HG03139 (cell line): ENCODE measurements at regions not wholly inside any gene's neighbourhood (a gene's known extent, or its start where the extent isn't known, plus 50 kb on each side); places are given as distances from the start of the nearest gene placed in this dataset.

ENCODE experiments used
- ATAC-seq: cut with Tn5 transposase; IDR thresholded peaks from one replicate; pipeline ENCODE4 v1.9.1; 2021; ENCODE audit not compliant: unreplicated experiment

DNA sequence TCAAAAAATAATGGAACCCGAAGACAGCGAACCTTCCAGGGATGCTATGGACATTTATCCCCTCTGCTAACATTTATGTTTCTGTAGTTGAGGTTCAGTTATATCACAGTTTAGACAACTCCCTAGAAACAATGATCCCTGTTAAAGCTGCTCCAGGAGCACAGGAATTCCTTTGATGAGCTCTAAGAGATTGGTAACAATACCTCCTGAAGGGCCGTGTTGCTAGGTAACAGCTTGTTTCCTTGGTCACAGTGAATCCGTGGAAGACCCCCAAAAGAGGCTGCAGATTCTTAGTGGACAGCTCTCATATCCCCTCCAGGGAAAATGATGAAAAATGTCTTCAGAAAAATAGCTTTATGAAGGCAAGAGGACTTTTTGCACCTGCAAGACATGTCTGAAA, 160.2 kb downstream of the SERPINI1 start:
- ATAC-seq = no peak

DNA sequence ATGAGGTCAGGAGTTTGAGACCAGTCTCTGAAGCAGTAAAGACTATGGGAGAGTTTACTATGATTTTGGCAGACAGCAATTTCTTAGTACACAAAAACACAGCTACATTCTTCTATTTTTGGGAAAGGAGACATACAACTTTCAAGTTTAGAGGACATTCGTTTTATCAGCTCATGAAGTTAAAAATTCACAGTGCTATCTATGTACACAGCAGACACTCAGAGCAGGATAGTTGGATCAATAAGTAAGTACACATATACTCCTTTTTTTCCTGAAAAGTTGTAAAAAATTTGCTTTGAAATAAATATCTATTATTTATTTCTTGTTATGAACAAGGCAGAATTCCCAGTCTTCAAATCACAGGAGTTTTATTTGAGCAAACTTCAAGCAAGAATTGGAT, 159.7 kb downstream of the SERPINI1 start:
- ATAC-seq = no peak

DNA sequence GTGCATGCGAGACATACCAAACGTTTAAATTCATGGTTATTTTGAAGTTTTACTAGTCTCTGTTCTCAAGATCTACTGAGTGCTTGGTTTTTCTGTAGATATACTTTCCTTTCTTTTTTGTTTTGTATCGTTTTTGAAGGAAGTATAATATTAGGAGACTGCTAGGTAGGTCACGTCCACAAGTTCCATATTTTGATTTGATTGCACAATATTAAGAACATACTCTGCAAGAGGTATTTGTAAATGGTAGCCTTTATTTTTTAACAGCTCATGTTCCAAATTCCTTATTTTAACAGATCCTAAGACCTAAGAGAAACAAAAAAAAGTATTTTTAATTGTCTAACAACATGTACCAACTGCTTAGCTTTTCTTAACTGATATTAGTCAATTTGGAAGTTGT, 156.7 kb downstream of the SERPINI1 start:
- ATAC-seq = no peak

DNA sequence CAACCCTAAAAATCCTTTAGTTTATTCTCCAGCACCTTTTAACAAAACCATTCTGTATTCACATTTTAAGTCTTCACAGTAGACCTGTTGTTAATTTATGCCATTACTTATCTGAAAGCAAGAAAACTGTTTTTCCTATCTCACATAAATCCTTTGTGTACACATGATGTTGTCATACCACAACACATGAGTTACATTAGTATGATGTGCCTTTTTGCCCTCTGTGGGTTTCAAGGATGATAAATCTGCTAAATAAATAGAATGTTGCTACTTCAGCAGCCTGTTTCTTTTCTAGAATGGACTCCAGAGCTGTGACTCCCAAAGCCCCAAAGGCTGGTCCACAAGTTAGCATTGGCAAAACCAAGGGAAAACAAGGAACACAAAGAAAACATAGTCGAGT, 151.6 kb downstream of the SERPINI1 start:
- no peak for ATAC-seq

DNA sequence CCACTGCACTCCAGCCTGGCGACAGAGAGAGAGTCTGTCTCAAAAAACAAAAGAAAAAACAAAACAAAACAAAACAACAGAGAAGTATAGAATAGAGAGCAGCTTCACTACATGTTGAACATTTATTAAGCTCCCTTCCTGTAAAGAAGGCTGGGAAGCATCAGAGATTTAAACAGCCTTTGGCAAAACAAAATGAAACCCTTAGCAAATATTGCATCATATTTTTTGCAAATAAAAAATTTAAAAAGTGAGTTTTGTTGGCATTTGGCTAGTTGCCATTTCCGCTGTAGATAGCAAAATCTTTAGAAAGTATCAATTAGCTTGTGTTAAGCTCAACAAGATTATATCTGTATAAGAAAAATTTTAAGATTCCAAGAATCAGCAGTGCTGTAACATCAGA, 151.2 kb downstream of the SERPINI1 start:
- ATAC-seq = no peak

- no peak for ATAC-seq
Measured at GRCh38 chr3:167885277-167885676, 149.8 kb downstream of the SERPINI1 start.

DNA sequence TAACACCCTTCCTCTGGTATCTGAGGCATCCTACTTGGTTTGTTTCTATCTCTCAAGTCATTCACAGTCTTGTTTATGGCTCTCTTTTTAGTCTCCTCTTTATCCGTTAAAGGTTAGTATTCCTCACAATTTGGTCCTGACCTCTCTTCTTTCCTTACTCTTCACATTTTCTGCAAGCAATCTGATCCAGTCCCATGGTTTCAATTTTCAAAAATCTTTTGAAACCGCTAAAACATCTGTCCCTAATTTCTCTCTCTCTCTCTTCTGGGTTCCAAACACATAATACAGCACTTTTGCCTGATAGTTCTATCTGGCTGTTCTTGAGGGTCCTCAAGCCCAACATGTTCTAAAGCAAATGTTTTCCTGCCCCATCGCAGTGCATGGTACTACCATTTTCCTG, 149.0 kb downstream of the SERPINI1 start:
- no peak for ATAC-seq

GRCh38 chr3:167883452-167883851, 147.9 kb downstream of the SERPINI1 start:
- no peak for ATAC-seq

DNA sequence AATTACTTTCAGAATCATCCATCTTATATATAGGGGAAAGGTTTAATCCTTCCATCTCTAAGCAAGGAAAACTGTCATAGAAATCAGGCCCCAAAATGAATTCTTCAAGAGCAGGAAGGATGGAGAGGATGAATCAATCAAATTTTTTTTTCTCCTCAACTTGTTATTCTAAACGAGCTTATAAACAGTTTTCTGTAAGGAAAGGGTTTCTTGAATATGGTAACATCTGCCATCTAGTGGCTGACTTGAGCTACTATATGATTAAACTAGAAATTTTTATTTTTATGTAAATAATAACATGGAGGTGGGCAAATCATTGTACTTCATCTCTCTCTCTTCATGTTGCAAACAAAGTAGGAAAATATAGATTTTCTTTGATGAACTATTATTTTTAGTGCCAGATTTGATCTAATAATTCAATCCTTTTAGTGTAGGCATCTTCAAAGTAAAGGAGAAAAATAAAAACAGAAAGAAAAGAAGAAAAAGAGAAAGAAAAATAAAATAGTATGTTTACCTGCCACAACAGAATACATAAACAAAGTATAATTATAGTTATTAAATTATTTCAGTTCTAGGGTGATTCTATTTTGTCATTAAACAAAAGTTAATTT, 146.6 kb downstream of the SERPINI1 start:
- peak; percentile 71 for ATAC-seq

- no peak for ATAC-seq
Measured at GRCh38 chr3:167880183-167880582, 144.7 kb downstream of the SERPINI1 start.

DNA sequence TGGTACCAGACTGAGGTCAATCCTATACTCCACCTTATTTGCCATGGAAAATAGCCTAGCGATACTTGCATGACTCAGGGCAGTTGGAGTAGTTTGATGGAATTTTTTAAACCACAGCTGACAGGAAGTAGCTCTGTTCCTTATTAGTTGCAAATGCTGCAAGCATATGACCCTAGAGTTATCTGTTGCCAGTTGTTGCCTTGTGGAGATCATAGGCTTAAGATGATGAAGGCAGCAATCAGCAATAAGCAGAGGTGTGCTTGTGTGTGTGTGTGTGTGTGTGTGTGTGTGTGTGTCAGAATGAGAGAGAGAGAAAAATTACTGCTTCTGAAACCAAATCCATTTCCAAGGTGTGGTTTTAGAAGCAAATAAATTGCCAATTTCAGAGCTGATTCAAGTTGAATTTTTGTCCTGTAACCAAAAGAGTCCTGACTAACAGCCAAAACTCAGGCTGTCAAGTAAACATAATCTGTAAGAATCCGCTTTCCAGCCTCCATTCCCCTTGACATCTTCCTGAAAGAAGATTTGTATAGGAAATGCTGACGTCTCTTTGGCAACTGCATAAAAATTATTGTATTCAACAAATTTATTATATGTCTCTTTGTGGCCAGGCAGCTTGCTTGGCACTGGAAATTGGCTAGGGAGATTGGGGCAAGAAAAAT, 141.2 kb downstream of the SERPINI1 start:
- ATAC-seq = no peak
